OCI-LY3 (cell line): ENCODE measurements at regions not wholly inside any gene's neighbourhood (a gene's known extent, or its start where the extent isn't known, plus 50 kb on each side); places are given as distances from the start of the nearest gene placed in this dataset.
"Not testable (repeated sequence)": the region's sequence is repeated elsewhere in the genome, so short reads cannot be mapped to it uniquely, and the experiment has no call there.

Experiments used
- H2AFZ ChIP-seq: fragments of 200-600, 300-600 bp; shearing (Covaris generic); 2 replicates; pipeline ENCODE4 v1.6.0; 2014; ENCODE audit warnings: antibody characterized with exemption, low read depth, low read length
- H3K27ac ChIP-seq: fragments of 200-600, 300-600 bp; sonication (generic); 2 replicates; pipeline ENCODE4 v1.5.1; 2014; ENCODE audit warnings: mild to moderate bottlenecking, low read length, moderate library complexity, mixed read lengths
- H3K27me3 ChIP-seq: fragments of 200-600, 300-600 bp; sonication (generic); 2 replicates; pipeline ENCODE4 v1.6.1; 2014; ENCODE audit warnings: low read depth, low read length, mixed read lengths
- H3K36me3 ChIP-seq: fragments of 200-600, 300-600 bp; sonication (generic); replicated peaks from 2 replicates; pipeline ENCODE3; 2014; ENCODE audit warnings: low read depth, low read length, mixed read lengths
- H3K4me1 ChIP-seq: fragments of 300-600, 200-600 bp; sonication (generic); 2 replicates; pipeline ENCODE4 v1.6.1; 2014; ENCODE audit warnings: low read length, mixed read lengths
- H3K4me2 ChIP-seq: fragments of 200-600, 300-600 bp; sonication (generic); 2 replicates; pipeline ENCODE4 v1.6.1; 2014; ENCODE audit warnings: low read length, mixed read lengths
- H3K4me3 ChIP-seq: fragments of 300-600, 200-600 bp; sonication (generic); 2 replicates; pipeline ENCODE4 v1.5.1; 2014; ENCODE audit warnings: antibody characterized with exemption, mild to moderate bottlenecking, low read length, moderate library complexity
- H3K79me2 ChIP-seq: fragments of 300-600, 200-600 bp; shearing (Covaris generic); 2 replicates; pipeline ENCODE4 v1.6.1; 2014; ENCODE audit warnings: mild to moderate bottlenecking, low read length, mixed read lengths
- H3K9ac ChIP-seq: fragments of 300-600, 200-600 bp; shearing (Covaris generic); 2 replicates; pipeline ENCODE4 v1.6.0; 2014; ENCODE audit warnings: mild to moderate bottlenecking, low read length, moderate library complexity
- H3K9me3 ChIP-seq: fragments of 200-600, 300-600 bp; shearing (Covaris generic); 2 replicates; pipeline ENCODE4 v1.6.1; 2014; ENCODE audit warnings: low read length, mixed read lengths; ENCODE audit not compliant: insufficient read depth
- H4K20me1 ChIP-seq: fragments of 200-600, 300-600 bp; sonication (generic); 2 replicates; pipeline ENCODE4 v1.6.1; 2016; ENCODE audit warnings: low read length, mixed read lengths; ENCODE audit not compliant: insufficient read depth
- CTCF ChIP-seq: fragments of 200-600, 300-600 bp; sonication (generic); IDR thresholded peaks from 2 replicates; pipeline ENCODE4 v1.5.1; 2014; ENCODE audit warnings: antibody characterized with exemption, low read length, low read depth
- EZH2phosphoT487 ChIP-seq: fragments of 200-600 bp; shearing (Covaris generic); IDR thresholded peaks from 2 replicates; pipeline ENCODE4 v1.6.1; 2018; ENCODE audit warnings: antibody characterized with exemption, mixed run types, low read depth

DNA sequence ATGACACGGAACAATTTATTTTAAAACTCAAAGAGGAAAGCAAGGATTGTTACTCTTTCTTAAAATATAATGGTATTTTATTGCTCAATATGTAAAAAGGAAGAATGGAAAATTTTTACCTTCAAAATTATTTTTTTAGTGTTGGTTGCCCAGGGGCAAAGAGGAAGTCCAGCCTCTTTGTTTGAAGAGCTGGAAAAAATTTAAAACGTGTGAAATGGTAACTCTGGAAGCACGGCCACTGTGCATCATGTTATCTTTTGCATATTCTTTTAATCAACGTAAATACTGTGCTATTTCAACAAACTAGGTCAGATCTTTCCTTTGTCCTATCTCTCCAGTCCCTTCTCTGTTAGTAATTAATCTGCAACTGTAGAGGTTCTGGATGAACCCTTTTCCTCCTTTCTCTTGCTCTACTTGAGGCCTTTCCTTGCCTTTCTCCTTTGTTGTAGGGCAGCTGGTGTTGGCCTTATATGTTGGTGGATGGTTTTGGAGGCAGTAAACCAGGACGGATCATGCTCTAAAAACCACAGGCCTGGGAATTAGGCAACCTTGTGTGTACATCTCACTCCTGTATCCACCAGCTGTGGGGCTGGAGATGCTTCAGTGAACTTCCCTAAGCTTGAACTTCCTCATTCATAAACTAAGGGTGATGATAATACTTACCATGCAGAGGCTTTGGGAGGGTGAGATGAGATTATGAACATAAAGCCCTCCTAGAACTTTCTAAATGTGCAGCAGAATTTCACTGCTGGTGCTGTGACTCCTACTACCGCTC, 143.3 kb downstream of the PRL start:
- Histone ChIP-seq H3K27ac (no peak overlapping the region), H3K27me3 (no peaks in the 10 kb centered on the region), H3K4me2 (no peak overlapping the region), H4K20me1 (no peaks in the 10 kb centered on the region), H3K4me1 (peaks cover 8% of the 10 kb centered on the region), H3K4me3 (no peak overlapping the region), H3K9me3 (no peaks in the 10 kb centered on the region), H3K79me2 (no peaks in the 10 kb centered on the region), H2AFZ (no peak overlapping the region), H3K9ac (no peak overlapping the region), H3K36me3 (no peaks in the 10 kb centered on the region)
- TF ChIP-seq CTCF, result no peak
- no peak for TF ChIP-seq EZH2phosphoT487

DNA sequence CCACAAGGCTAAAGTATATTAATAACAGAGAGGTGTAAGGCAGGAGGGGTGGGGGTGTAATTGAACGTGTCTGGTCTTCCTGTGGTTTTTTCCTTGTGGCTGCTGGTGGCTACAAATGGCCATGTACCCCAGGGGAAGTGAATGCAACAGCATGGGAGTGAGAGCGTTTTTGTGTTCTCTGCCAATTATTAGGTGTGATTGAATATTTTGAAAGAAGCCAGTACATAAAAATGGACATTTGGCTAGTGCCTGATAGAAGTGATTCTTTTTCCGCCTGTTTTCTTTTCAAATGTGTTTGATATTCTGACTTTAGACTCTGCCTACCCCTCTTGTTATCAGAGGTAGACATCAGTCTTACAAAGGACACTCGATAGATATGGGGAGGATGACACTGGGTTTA, 141.3 kb downstream of the PRL start:
- no peaks in the 10 kb centered on the region for H3K79me2 ChIP-seq
- no peak for TF ChIP-seq EZH2phosphoT487
- no peak overlapping the region for H3K9ac ChIP-seq
- peaks cover 8% of the 10 kb centered on the region for H3K4me1 ChIP-seq
- H3K27me3 ChIP-seq, result no peaks in the 10 kb centered on the region
- H4K20me1 ChIP-seq, result no peaks in the 10 kb centered on the region
- no peak overlapping the region for H2AFZ ChIP-seq
- no peak overlapping the region for H3K27ac ChIP-seq
- no peak overlapping the region for H3K4me3 ChIP-seq
- no peak overlapping the region for H3K4me2 ChIP-seq
- no peaks in the 10 kb centered on the region for H3K9me3 ChIP-seq
- no peaks in the 10 kb centered on the region for H3K36me3 ChIP-seq

DNA sequence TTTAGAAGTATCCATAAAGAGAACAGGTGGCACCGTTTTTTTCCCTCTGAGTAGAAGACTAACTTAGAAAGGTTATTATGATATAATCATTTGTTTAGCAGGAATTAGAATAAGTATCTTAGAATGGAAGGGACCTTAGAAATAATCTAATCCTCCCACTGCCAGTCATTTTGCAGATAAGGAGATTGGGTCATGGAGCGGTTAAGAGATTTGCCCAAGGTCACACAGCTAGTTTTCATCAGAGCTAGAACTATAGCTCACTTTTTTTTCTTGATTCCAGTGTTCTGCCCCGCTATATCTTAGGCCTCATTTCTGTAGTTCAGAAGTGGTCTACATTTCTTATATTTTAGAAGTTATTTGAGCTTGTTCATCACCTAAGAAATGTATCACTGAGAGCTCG, 139.6 kb downstream of the PRL start:
- Histone ChIP-seq H3K4me1 (peaks cover 8% of the 10 kb centered on the region), H3K27me3 (no peaks in the 10 kb centered on the region), H2AFZ (no peak overlapping the region), H3K27ac (no peak overlapping the region), H3K9ac (no peak overlapping the region), H3K79me2 (no peaks in the 10 kb centered on the region), H3K9me3 (no peaks in the 10 kb centered on the region), H4K20me1 (no peaks in the 10 kb centered on the region), H3K36me3 (no peaks in the 10 kb centered on the region), H3K4me3 (no peak overlapping the region), H3K4me2 (no peak overlapping the region)
- TF ChIP-seq CTCF (no peak), EZH2phosphoT487 (no peak)

DNA sequence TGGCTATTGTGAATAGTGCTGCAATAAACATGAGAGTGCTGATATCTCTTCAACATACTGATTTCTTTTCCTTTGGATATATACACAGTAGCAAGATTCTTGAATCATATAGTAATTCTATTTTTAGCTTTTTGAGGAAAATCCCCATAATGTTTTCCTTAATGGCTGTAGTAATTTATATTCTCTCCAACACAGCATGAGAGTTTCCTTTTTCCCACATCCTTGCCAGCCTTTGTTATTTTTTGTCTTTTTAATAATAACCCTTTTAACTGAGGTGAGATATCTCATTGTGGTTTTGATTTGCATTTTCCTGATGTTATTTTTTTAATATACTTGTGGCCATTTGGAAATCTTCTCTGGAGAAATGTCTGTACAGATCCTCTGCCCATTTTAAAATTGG, 132.6 kb downstream of the PRL start:
- Histone ChIP-seq H3K79me2 (no peaks in the 10 kb centered on the region), H3K9ac (no peak overlapping the region), H3K27ac (no peak overlapping the region), H3K4me3 (no peak overlapping the region), H3K27me3 (no peaks in the 10 kb centered on the region), H3K4me1 (no peaks in the 10 kb centered on the region), H3K36me3 (no peaks in the 10 kb centered on the region), H3K9me3 (no peaks in the 10 kb centered on the region), H4K20me1 (no peaks in the 10 kb centered on the region), H2AFZ (no peak overlapping the region), H3K4me2 (no peak overlapping the region)
- no peak for TF ChIP-seq EZH2phosphoT487
- no peak for TF ChIP-seq CTCF

DNA sequence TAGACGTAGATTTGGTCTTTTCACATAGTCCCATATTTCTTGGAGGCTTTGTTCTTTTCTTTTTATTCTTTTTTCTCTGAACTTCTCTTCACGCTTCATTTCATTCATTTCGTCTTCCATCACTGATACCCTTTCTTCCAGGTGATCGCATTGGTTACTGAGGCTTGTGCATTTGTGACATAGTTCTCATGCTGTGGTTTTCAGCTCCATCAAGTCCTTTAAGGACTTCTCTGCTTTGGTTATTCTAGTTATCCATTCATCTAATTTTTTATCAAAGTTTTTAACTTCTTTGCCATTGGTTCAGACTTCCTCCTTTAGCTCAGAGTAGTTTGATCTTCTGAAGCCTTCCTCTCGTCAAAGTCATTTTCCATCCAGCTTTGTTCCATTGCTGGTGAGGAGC, 125.8 kb downstream of the PRL start:
- H3K9ac ChIP-seq, H3K27ac ChIP-seq, H2AFZ ChIP-seq, H3K27me3 ChIP-seq, H4K20me1 ChIP-seq, H3K4me2 ChIP-seq, H3K4me3 ChIP-seq, H3K4me1 ChIP-seq, H3K36me3 ChIP-seq, H3K79me2 ChIP-seq, H3K9me3 ChIP-seq: not testable (repeated sequence)

- not testable (repeated sequence) for H2AFZ ChIP-seq, H3K9ac ChIP-seq, H3K27ac ChIP-seq, H3K27me3 ChIP-seq, H3K4me3 ChIP-seq, H4K20me1 ChIP-seq, H3K79me2 ChIP-seq, H3K36me3 ChIP-seq, H3K4me2 ChIP-seq, H3K9me3 ChIP-seq, H3K4me1 ChIP-seq
Observed at GRCh38 chr6:22171885-22172284, 125.0 kb downstream of the PRL start.
